Keratinocyte (primary cell): ENCODE measurements at regions not wholly inside any gene's neighbourhood (a gene's known extent, or its start where the extent isn't known, plus 50 kb on each side); places are given as distances from the start of the nearest gene placed in this dataset.

Experiments used
- DNase-seq: peaks from one replicate; pipeline ENCODE4 v3.0.0-alpha.2; 2011; ENCODE audit warnings: low read depth, missing footprints, low spot score
- FAIRE-seq: peaks from 2 replicates; lab custom pipeline; 2011; peaks lifted over from hg19 to GRCh38; lab: Jason Lieb, UNC
- H2AFZ ChIP-seq: 2 replicates; pipeline ENCODE4 v1.6.0; 2012; ENCODE audit warnings: low read length, control low read depth, inconsistent platforms; ENCODE audit not compliant: control insufficient read depth
- H3K27ac ChIP-seq: 2 replicates; pipeline ENCODE4 v1.5.1; 2011; ENCODE audit warnings: low read length; ENCODE audit not compliant: control insufficient read depth, insufficient read depth
- H3K27me3 ChIP-seq: 3 replicates; pipeline ENCODE4 v1.6.0; 2011; ENCODE audit warnings: low read length; ENCODE audit not compliant: control insufficient read depth, insufficient read depth; ENCODE audit errors: extremely low read depth
- H3K36me3 ChIP-seq, 2 experiments: 2 replicates in 1 of 2; 3 replicates in 1 of 2; pipeline ENCODE4 v1.5.1; 2011; ENCODE audit warnings: low read length in 2 of 2, mild to moderate bottlenecking in 1 of 2; ENCODE audit not compliant: control insufficient read depth in 2 of 2, insufficient read depth in 2 of 2; ENCODE audit errors: extremely low read depth in 1 of 2
- H3K4me1 ChIP-seq: 3 replicates; pipeline ENCODE4 v1.5.1; 2011; ENCODE audit warnings: low read length; ENCODE audit not compliant: control insufficient read depth, insufficient read depth; ENCODE audit errors: extremely low read depth
- H3K4me2 ChIP-seq: 3 replicates; pipeline ENCODE4 v1.6.0; 2011; ENCODE audit warnings: low read depth, low read length; ENCODE audit not compliant: control insufficient read depth, insufficient read depth; ENCODE audit errors: extremely low read depth
- H3K4me3 ChIP-seq, 3 experiments: fragments of 200-600 bp in 1 of 3; sonication (generic) in 1 of 3; 2 replicates in 2 of 3; 3 replicates in 1 of 3; pipeline ENCODE4 v1.5.1; 2011 to 2016; ENCODE audit warnings: low read length in 3 of 3, mild to moderate bottlenecking in 3 of 3, control low read depth in 2 of 3, inconsistent platforms in 1 of 3, low read depth in 1 of 3, mixed read lengths in 1 of 3, mixed run types in 1 of 3, moderate library complexity in 1 of 3; ENCODE audit not compliant: control insufficient read depth in 2 of 3, insufficient read depth in 2 of 3; ENCODE audit errors: extremely low read depth in 1 of 3
- H3K79me2 ChIP-seq: 2 replicates; pipeline ENCODE4 v1.6.0; 2012; ENCODE audit warnings: low read length; ENCODE audit not compliant: control insufficient read depth, insufficient read depth
- H3K9ac ChIP-seq: 3 replicates; pipeline ENCODE4 v1.6.0; 2011; ENCODE audit warnings: low read length; ENCODE audit not compliant: control insufficient read depth, insufficient read depth; ENCODE audit errors: extremely low read depth
- H3K9me1 ChIP-seq: 3 replicates; pipeline ENCODE4 v1.6.0; 2011; ENCODE audit warnings: low read length; ENCODE audit not compliant: control insufficient read depth, insufficient read depth; ENCODE audit errors: extremely low read depth
- H3K9me3 ChIP-seq: 2 replicates; pipeline ENCODE4 v1.5.1; 2012; ENCODE audit warnings: low read depth, low read length; ENCODE audit not compliant: control insufficient read depth
- H4K20me1 ChIP-seq: 3 replicates; pipeline ENCODE4 v1.6.0; 2011; ENCODE audit warnings: low read length; ENCODE audit not compliant: control insufficient read depth, insufficient read depth; ENCODE audit errors: extremely low read depth
- CTCF ChIP-seq, 3 experiments: IDR thresholded peaks in 1 of 3; conservative IDR thresholded peaks in 1 of 3; optimal IDR thresholded peaks in 1 of 3; 2 replicates in 2 of 3; 3 replicates in 1 of 3; pipeline versions ENCODE3 to v1.5.1; 2011; ENCODE audit warnings: low read length in 3 of 3, mild to moderate bottlenecking in 3 of 3, moderate library complexity in 2 of 3, control low read depth in 1 of 3, inconsistent platforms in 1 of 3; ENCODE audit not compliant: insufficient read depth in 2 of 3; ENCODE audit errors: extremely low read depth in 1 of 3
- EZH2 ChIP-seq: IDR thresholded peaks from one replicate; pipeline ENCODE4 v1.6.1; 2012; ENCODE audit warnings: inconsistent platforms, mild to moderate bottlenecking, low read length, moderate library complexity
- dilution Hi-C: fragments of 300-500 bp; cut with MboI; formaldehyde crosslinking; loops from one replicate; pipeline ENCODE4 v1.7.0; 2020; ENCODE audit warnings: low sequenced_read_pairs; ENCODE audit not compliant: extremely low pct_ligation_motif_present

GRCh38 chr1:233732206-233732605 lies 118.3 kb downstream of the KCNK1 start:
- Histone ChIP-seq H3K36me3 (no peaks in the 10 kb centered on the region), H3K9ac (no peak overlapping the region), H3K4me2 (no peak overlapping the region), H3K9me1 (no peaks in the 10 kb centered on the region), H4K20me1 (no peaks in the 10 kb centered on the region), H3K4me1 (no peaks in the 10 kb centered on the region), H3K4me3 (no peak overlapping the region), H3K27me3 (peaks cover 4% of the 10 kb centered on the region), H3K79me2 (no peaks in the 10 kb centered on the region), H2AFZ (no peak overlapping the region), H3K27ac (no peak overlapping the region), H3K9me3 (no peaks in the 10 kb centered on the region)
- DNase-seq = no peak
- TF ChIP-seq CTCF (optimal IDR thresholded peaks at IDR 0.05 in 1 of 3, IDR thresholded peaks at IDR 0.05 in 1 of 3, conservative IDR thresholded peaks at IDR 0.05 in 1 of 3; ENCODE audit: extremely low read depth in 1 of 3, insufficient read depth in 2 of 3, low read length in 3 of 3) = no peak
- TF ChIP-seq EZH2 = no peak
- dilution Hi-C loops = no loop called here
- no peak for FAIRE-seq

- Histone ChIP-seq H3K27me3 (peaks cover 4% of the 10 kb centered on the region), H3K9me3 (no peaks in the 10 kb centered on the region), H3K9me1 (no peaks in the 10 kb centered on the region), H3K79me2 (no peaks in the 10 kb centered on the region), H3K9ac (no peak overlapping the region), H3K27ac (no peak overlapping the region), H3K4me1 (no peaks in the 10 kb centered on the region), H3K36me3 (no peaks in the 10 kb centered on the region), H4K20me1 (no peaks in the 10 kb centered on the region), H2AFZ (no peak overlapping the region), H3K4me2 (no peak overlapping the region), H3K4me3 (no peak overlapping the region)
- FAIRE-seq (no peak), DNase-seq (no peak)
- TF ChIP-seq EZH2 = no peak
- TF ChIP-seq CTCF (optimal IDR thresholded peaks at IDR 0.05 in 1 of 3, IDR thresholded peaks at IDR 0.05 in 1 of 3, conservative IDR thresholded peaks at IDR 0.05 in 1 of 3; ENCODE audit: extremely low read depth in 1 of 3, insufficient read depth in 2 of 3, low read length in 3 of 3) = no peak
- dilution Hi-C loops = no loop called here
Measured at GRCh38 chr1:233734456-233734855, 120.5 kb downstream of the KCNK1 start.
